Posterior vena cava (tissue), 2 donors: ENCODE measurements at regions not wholly inside any gene's neighbourhood (a gene's known extent, or its start where the extent isn't known, plus 50 kb on each side); places are given as distances from the start of the nearest gene placed in this dataset.

Source experiments
- DNase-seq: peaks from one replicate; pipeline ENCODE4 v3.0.0-alpha.2; 2020; ENCODE audit warnings: low spot score
- intact Hi-C, 2 donors: fragments of 100-400 bp; cut with DNase I; formaldehyde crosslinking; loops; one replicate each; pipeline versions ENCODE4 v1.14.1 to v1.14.2; 2022 to 2023
- donor health status: DM: yes; HTN: yes; CAD: no.
- donor health status: DM: yes; HTN: yes; CAD: no.

GRCh38 chr5:114296191-114296590 is 65.7 kb upstream of the KCNN2 start:
- DNase-seq: no peak
- intact Hi-C loops: no loop called here

DNA sequence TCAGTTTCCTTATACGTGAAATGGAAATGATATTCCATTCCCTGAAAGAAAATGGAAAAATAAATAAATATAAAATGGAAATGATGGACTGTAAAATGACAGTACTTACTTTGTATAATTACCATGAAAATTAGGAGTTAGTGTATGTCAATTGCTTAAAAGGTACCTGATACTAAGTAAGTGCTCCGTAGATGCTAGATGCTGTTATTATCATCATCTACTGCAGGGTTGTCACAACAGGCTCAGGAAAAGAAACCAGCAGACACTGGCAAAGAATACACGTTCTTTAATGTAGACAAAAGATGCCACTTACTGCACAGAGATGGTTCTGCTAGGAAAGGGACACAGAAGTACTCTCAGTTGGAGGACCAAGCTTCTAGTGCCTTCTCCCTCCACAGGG is 64.0 kb upstream of the KCNN2 start:
- intact Hi-C loops: no loop called here
- DNase-seq: no peak

GRCh38 chr5:114305402-114306207 is 56.3 kb upstream of the KCNN2 start:
- DNase-seq: no peak
- intact Hi-C loops: no loop called here

DNA sequence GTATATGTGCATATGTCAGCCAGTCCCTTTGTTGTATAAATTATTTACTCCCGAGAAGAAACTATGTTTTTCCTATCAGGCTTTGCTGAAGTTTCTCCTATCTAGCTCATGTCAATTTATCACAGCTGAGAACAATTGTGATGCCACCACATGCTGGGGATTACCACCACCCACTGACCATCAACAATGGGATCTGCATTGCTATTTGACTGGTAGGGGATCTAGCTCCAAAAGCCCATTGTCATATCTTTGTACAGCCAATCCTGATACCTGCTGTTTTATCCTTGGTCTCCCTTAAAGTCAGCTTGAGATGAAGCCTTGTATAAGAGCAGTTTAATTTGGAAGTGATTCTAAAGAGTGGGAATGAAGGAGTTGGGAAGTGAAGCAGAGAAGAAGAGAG is 53.9 kb upstream of the KCNN2 start:
- DNase-seq: no peak
- intact Hi-C loops: no loop called here

- no peak for DNase-seq
- intact Hi-C loops: no loop called here
Observed at GRCh38 chr5:114308508-114308907, 53.4 kb upstream of the KCNN2 start.

DNA sequence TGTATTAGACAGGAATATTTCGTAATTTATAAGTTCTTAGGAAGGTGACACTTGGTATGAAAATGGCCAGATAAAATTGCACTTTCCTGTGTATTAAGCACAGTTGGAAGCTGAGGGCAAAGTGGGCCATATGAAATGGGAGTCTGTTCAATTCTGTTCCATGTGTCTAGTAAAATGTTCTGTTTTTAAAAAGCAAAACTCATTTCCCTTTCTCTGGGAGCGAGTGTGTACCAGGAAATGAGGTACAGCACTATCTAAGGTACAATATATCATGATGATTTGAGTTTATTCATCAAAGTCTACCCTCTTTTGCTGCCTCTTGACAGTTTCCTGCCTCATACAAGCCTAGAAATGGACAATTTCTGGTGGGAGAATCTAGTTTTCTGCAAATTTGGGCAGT is 51.2 kb upstream of the KCNN2 start:
- DNase-seq: no peak
- intact Hi-C loops: no loop called here

DNA sequence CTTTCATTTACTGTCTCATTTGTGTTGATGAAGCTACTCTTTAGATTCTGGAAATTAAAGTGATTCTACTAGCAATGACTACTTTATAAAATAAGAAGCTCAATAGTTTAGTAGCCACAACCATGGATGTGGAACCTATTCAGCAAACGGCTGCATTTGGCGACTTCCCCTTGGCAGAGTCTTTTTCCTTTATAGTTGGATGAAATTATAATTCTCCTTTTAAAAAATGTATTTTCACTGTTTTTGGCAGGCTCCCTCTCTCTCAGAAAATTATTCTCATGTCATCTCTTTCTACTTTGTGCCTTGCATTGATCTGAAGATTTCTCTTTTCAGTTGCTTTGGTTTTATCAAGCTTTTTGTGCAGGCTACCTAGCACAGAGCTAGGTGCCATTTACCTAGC is 50.6 kb upstream of the KCNN2 start:
- intact Hi-C loops: no loop called here
- DNase-seq: no peak

GRCh38 chr5:114311968-114312367 is 49.9 kb upstream of the KCNN2 start:
- no peak for DNase-seq
- intact Hi-C loops: no loop called here
